H1 (cell line): ENCODE measurements at regions not wholly inside any gene's neighbourhood (a gene's known extent, or its start where the extent isn't known, plus 50 kb on each side); places are given as distances from the start of the nearest gene placed in this dataset.
A peak's percentile ranks its signal among the peaks of the same experiment; 100 is the strongest.

Source experiments
- CTCF ChIA-PET: fragments of 300-600 bp; sonication (Branson Sonifier 250); formaldehyde crosslinking; loops from one replicate; lab custom pipeline; 2021; ENCODE audit not compliant: partially characterized antibody; lab: Charles Lee
- POLR2A ChIA-PET: fragments of 300-600 bp; sonication (Branson Sonifier 250); formaldehyde crosslinking; loops from one replicate; lab custom pipeline; 2021; ENCODE audit warnings: inconsistent platforms; ENCODE audit not compliant: partially characterized antibody; lab: Charles Lee
- DNase-seq, 2 experiments: peaks; one replicate each; pipeline versions ENCODE4 v3.0.0 to v3.0.0-alpha.2; 2010 to 2022; ENCODE audit warnings: low spot score in 2 of 2, low read depth in 1 of 2, mixed read lengths in 1 of 2
- FAIRE-seq: peaks from 2 replicates; lab custom pipeline; 2011; peaks lifted over from hg19 to GRCh38; lab: Jason Lieb, UNC
- H2AFZ ChIP-seq: 2 replicates; pipeline ENCODE4 v1.8.1; 2012; ENCODE audit warnings: low read length, inconsistent platforms
- H2AK5ac ChIP-seq: 2 replicates; pipeline ENCODE4 v1.6.1; 2013; ENCODE audit warnings: low read depth, low read length
- H2BK120ac ChIP-seq: replicated peaks from 2 replicates; pipeline ENCODE3; 2013; ENCODE audit warnings: low read depth, low read length, inconsistent platforms
- H2BK12ac ChIP-seq: 2 replicates; pipeline ENCODE4 v1.6.1; 2013; ENCODE audit warnings: low read depth, low read length
- H2BK15ac ChIP-seq: 2 replicates; pipeline ENCODE4 v1.6.1; 2013; ENCODE audit warnings: low read length
- H2BK20ac ChIP-seq: 2 replicates; pipeline ENCODE4 v1.6.1; 2013; ENCODE audit warnings: low read length
- H2BK5ac ChIP-seq: 2 replicates; pipeline ENCODE4 v1.6.1; 2013; ENCODE audit warnings: low read depth, low read length
- H3K14ac ChIP-seq: 2 replicates; pipeline ENCODE4 v1.6.1; 2013; ENCODE audit warnings: inconsistent platforms; ENCODE audit not compliant: insufficient read length
- H3K18ac ChIP-seq: 2 replicates; pipeline ENCODE4 v1.6.1; 2013; ENCODE audit warnings: low read length; ENCODE audit errors: extremely low read depth
- H3K23ac ChIP-seq: 2 replicates; pipeline ENCODE4 v1.6.1; 2013; ENCODE audit warnings: inconsistent platforms; ENCODE audit not compliant: insufficient read length
- H3K23me2 ChIP-seq: 2 replicates; pipeline ENCODE4 v1.6.1; 2013; ENCODE audit warnings: low read depth, low read length
- H3K27ac ChIP-seq: 2 replicates; pipeline ENCODE4 v1.6.1; 2011; ENCODE audit warnings: low read depth, low read length, inconsistent platforms
- H3K27me3 ChIP-seq, 4 experiments: replicated peaks in 1 of 4; 1 replicate in 1 of 4; 2 replicates in 3 of 4; pipeline versions ENCODE4 v1.6.1 to v1.8.1; 2011 to 2013; ENCODE audit warnings: low read length in 3 of 4, mild to moderate bottlenecking in 3 of 4, inconsistent platforms in 2 of 4, mixed read lengths in 2 of 4, moderate library complexity in 1 of 4; ENCODE audit not compliant: control insufficient read depth in 3 of 4, insufficient read depth in 3 of 4; ENCODE audit errors: extremely low read depth in 1 of 4
- H3K36me3 ChIP-seq, 4 experiments: 2 replicates each; pipeline versions ENCODE4 v1.6.1 to v1.8.1; 2011 to 2013; ENCODE audit warnings: mild to moderate bottlenecking in 4 of 4, low read length in 3 of 4, moderate library complexity in 2 of 4, control low read depth in 1 of 4, inconsistent platforms in 1 of 4; ENCODE audit not compliant: insufficient read depth in 4 of 4, control insufficient read depth in 2 of 4
- H3K4ac ChIP-seq: replicated peaks from 2 replicates; pipeline ENCODE3; 2013; ENCODE audit warnings: low read length, low read depth, mixed read lengths, inconsistent platforms; ENCODE audit not compliant: insufficient read length
- H3K4me1 ChIP-seq, 4 experiments: replicated peaks in 1 of 4; 1 replicate in 1 of 4; 2 replicates in 3 of 4; pipeline versions ENCODE4 v1.6.1 to v1.8.1; 2011 to 2013; ENCODE audit warnings: low read length in 3 of 4, inconsistent platforms in 2 of 4, mixed read lengths in 1 of 4; ENCODE audit not compliant: insufficient read depth in 4 of 4, control insufficient read depth in 3 of 4
- H3K4me2 ChIP-seq, 2 experiments: 2 replicates each; pipeline versions ENCODE4 v1.6.1 to v1.8.1; 2011 to 2013; ENCODE audit warnings: low read depth in 2 of 2, low read length in 2 of 2, control low read depth in 1 of 2, inconsistent platforms in 1 of 2, mild to moderate bottlenecking in 1 of 2; ENCODE audit not compliant: insufficient read depth in 1 of 2
- H3K4me3 ChIP-seq, 4 experiments: fragments of 200-600, 300-600 bp in 1 of 4; sonication (generic), shearing (Covaris generic), sonication (Bioruptor Twin) in 1 of 4; 2 replicates each; pipeline versions ENCODE4 v1.5.1 to v1.8.1; 2011 to 2016; ENCODE audit warnings: low read length in 4 of 4, low read depth in 3 of 4, control low read depth in 2 of 4, inconsistent platforms in 2 of 4, mild to moderate bottlenecking in 2 of 4, mixed read lengths in 1 of 4, moderate library complexity in 1 of 4; ENCODE audit not compliant: insufficient read depth in 2 of 4; ENCODE audit errors: extremely low read depth in 1 of 4
- H3K56ac ChIP-seq: replicated peaks from 2 replicates; pipeline ENCODE3; 2013; ENCODE audit warnings: low read depth, mild to moderate bottlenecking, mixed read lengths, low read length, inconsistent platforms; ENCODE audit not compliant: insufficient read length
- H3K79me1 ChIP-seq: 2 replicates; pipeline ENCODE4 v1.6.1; 2013; ENCODE audit warnings: low read depth, low read length, control low read depth
- H3K79me2 ChIP-seq, 2 experiments: 2 replicates each; pipeline versions ENCODE4 v1.6.1 to v1.8.1; 2012 to 2013; ENCODE audit warnings: low read length in 2 of 2, mild to moderate bottlenecking in 2 of 2, inconsistent platforms in 1 of 2; ENCODE audit not compliant: insufficient read depth in 2 of 2, control insufficient read depth in 1 of 2
- H3K9ac ChIP-seq, 4 experiments: replicated peaks in 1 of 4; 1 replicate in 1 of 4; 2 replicates in 3 of 4; pipeline versions ENCODE4 v1.6.1 to v1.8.1; 2011 to 2013; ENCODE audit warnings: low read depth in 3 of 4, low read length in 3 of 4, control low read depth in 2 of 4, mild to moderate bottlenecking in 2 of 4, moderate library complexity in 2 of 4, inconsistent platforms in 1 of 4; ENCODE audit errors: extremely low read depth in 1 of 4
- H3K9me3 ChIP-seq, 2 experiments: 2 replicates each; pipeline versions ENCODE4 v1.6.1 to v1.8.1; 2012 to 2013; ENCODE audit warnings: mild to moderate bottlenecking in 2 of 2, moderate library complexity in 2 of 2, control low read depth in 1 of 2, inconsistent platforms in 1 of 2, low read depth in 1 of 2, low read length in 1 of 2, mixed read lengths in 1 of 2; ENCODE audit not compliant: insufficient read depth in 2 of 2
- H4K20me1 ChIP-seq, 2 experiments: replicated peaks in 1 of 2; 2 replicates each; pipeline versions ENCODE3 to v1.8.1; 2011 to 2013; ENCODE audit warnings: inconsistent platforms in 2 of 2, low read length in 2 of 2, mild to moderate bottlenecking in 1 of 2; ENCODE audit not compliant: insufficient read depth in 2 of 2, control insufficient read depth in 1 of 2
- H4K5ac ChIP-seq: 2 replicates; pipeline ENCODE4 v1.6.1; 2013; ENCODE audit warnings: low read length, low read depth, mixed read lengths, inconsistent platforms; ENCODE audit not compliant: insufficient read length
- H4K8ac ChIP-seq: 2 replicates; pipeline ENCODE4 v1.8.0; 2013; ENCODE audit warnings: mild to moderate bottlenecking, moderate library complexity, low read length, inconsistent platforms; ENCODE audit not compliant: insufficient read depth; ENCODE audit errors: extremely low read depth
- H4K91ac ChIP-seq: replicated peaks from 2 replicates; pipeline ENCODE3; 2013; ENCODE audit warnings: low read length, mixed read lengths, inconsistent platforms; ENCODE audit not compliant: insufficient read length
- CTBP2 ChIP-seq: IDR thresholded peaks from 2 replicates; pipeline ENCODE4 v1.7.0; 2011; ENCODE audit warnings: borderline replicate concordance, mild to moderate bottlenecking, moderate library complexity, mixed read lengths, low read length; ENCODE audit not compliant: insufficient read depth, insufficient read length
- CTCF ChIP-seq, 3 experiments: IDR thresholded peaks; 1 replicate in 2 of 3; 2 replicates in 1 of 3; pipeline versions ENCODE4 v1.5.1 to v1.6.1; 2011; ENCODE audit warnings: low read length in 3 of 3, mild to moderate bottlenecking in 3 of 3, inconsistent platforms in 2 of 3, low read depth in 1 of 3, moderate library complexity in 1 of 3; ENCODE audit not compliant: insufficient read depth in 1 of 3; ENCODE audit errors: control extremely low read depth in 1 of 3
- RAD21 ChIP-seq, 2 experiments: IDR thresholded peaks in 1 of 2; conservative IDR thresholded peaks in 1 of 2; 2 replicates each; pipeline ENCODE4 v1.6.1; 2011; ENCODE audit warnings: low read depth in 2 of 2, low read length in 2 of 2, improper control_type of control experiment in 1 of 2, inconsistent platforms in 1 of 2, mild to moderate bottlenecking in 1 of 2, moderate library complexity in 1 of 2
- SP2 ChIP-seq: IDR thresholded peaks from 2 replicates; pipeline ENCODE4 v1.6.1; 2012; ENCODE audit warnings: mild to moderate bottlenecking, low read length, inconsistent platforms
- WGBS, 2 experiments: shearing (Covaris generic) in 1 of 2; methylation state at CpG; one replicate each; pipeline versions ENCODE4 v1.1.6 to v1.1.7; 2013 to 2015; ENCODE audit warnings: low lambda C conversion rate in 2 of 2, mixed read lengths in 2 of 2, inconsistent platforms in 1 of 2, low coverage in 1 of 2, missing lambda C conversion rate in 1 of 2; ENCODE audit not compliant: insufficient replicate concordance in 2 of 2, insufficient coverage in 1 of 2, insufficient read length in 1 of 2; ENCODE audit errors: extremely low coverage in 1 of 2, missing lambda C conversion rate in 1 of 2; 5-methylcytosine and 5-hydroxymethylcytosine counted together

GRCh38 chr19:27777726-27778125, 1435.2 kb downstream of the UQCRFS1 start:
- Histone ChIP-seq H2BK5ac (no peak overlapping the region), H3K79me1 (no peaks in the 10 kb centered on the region), H3K9ac (no peak overlapping the region), H3K9me3 (peaks cover 27 to 29% of the 10 kb centered on the region in 2 experiments), H2BK20ac (no peak overlapping the region), H2BK15ac (no peak overlapping the region), H4K20me1 (peaks cover 0 to 1% of the 10 kb centered on the region in 2 experiments), H3K4me1 (no peaks in the 10 kb centered on the region), H4K8ac (no peak overlapping the region), H3K56ac (no peak overlapping the region), H3K27me3 (peaks cover 2 to 13% (median 7%) of the 10 kb centered on the region in 4 experiments; a peak in 6 of 7 replicates), H2AFZ (no peak overlapping the region), H3K23me2 (no peaks in the 10 kb centered on the region), H3K36me3 (peaks cover 0 to 14% (median 0%) of the 10 kb centered on the region in 4 experiments; a peak in 2 of 8 replicates), H3K18ac (no peak overlapping the region), H3K4ac (no peak overlapping the region), H4K5ac (no peak overlapping the region), H2AK5ac (no peak overlapping the region), H2BK120ac (no peak overlapping the region), H3K14ac (no peak overlapping the region), H3K79me2 (0 out of 4 replicates have a peak, but pooled peaks cover 0 to 5% of the 10 kb centered on the region in 2 experiments), H3K23ac (no peak overlapping the region), H3K4me3 (no peak overlapping the region), H2BK12ac (no peak overlapping the region), H4K91ac (no peak overlapping the region), H3K27ac (no peak overlapping the region), H3K4me2 (no peak overlapping the region)
- CTCF ChIA-PET: interaction anchor here (0.7 to 1.3 kb wide), 2 partner anchors 15 to 16 kb away, joined by 3 to 4 read pairs; no protein-coding TSS in a partner anchor
- no peak for DNase-seq
- 90% methylated on average over 7 of the region's 7 CpGs; no CpG with 5 or more reads in 1 of the 2 experiments for WGBS, 2 experiments
- TF ChIP-seq CTBP2 (no peak), RAD21 (IDR thresholded peaks at IDR 0.05 in 1 of 2, conservative IDR thresholded peaks at IDR 0.05 in 1 of 2; ENCODE audit: low read depth in 2 of 2, low read length in 2 of 2) (peak in 1 of 2 experiments; percentile 4; a peak in 1 of 4 replicates), SP2 (no peak), CTCF (IDR thresholded peaks at IDR 0.05; ENCODE audit: control extremely low read depth in 1 of 3, insufficient read depth in 1 of 3, low read depth in 1 of 3, low read length in 3 of 3) (peak in 2 of 3 experiments; percentile 41 to 49; a peak in 2 of 4 replicates)
- FAIRE-seq: no peak
- POLR2A ChIA-PET: no interaction called here
